DMS53 treated with DMSO at 0.1 percent for 48 hours (cell line): ENCODE measurements at regions not wholly inside any gene's neighbourhood (a gene's known extent, or its start where the extent isn't known, plus 50 kb on each side); places are given as distances from the start of the nearest gene placed in this dataset.
A peak's percentile ranks its signal among the peaks of the same experiment; 100 is the strongest.
"Not testable (repeated sequence)": the region's sequence is repeated elsewhere in the genome, so short reads cannot be mapped to it uniquely, and the experiment has no call there.

Experiments
- DNase-seq: peaks from one replicate; lab custom pipeline; 2025; ENCODE audit not compliant: unreplicated experiment; lab: John Stamatoyannopoulos, UW

- DNase-seq, result no peak
These were observed 114.5 kb downstream of the DACT1 start for GRCh38 chr14:58752289-58752688.

DNA sequence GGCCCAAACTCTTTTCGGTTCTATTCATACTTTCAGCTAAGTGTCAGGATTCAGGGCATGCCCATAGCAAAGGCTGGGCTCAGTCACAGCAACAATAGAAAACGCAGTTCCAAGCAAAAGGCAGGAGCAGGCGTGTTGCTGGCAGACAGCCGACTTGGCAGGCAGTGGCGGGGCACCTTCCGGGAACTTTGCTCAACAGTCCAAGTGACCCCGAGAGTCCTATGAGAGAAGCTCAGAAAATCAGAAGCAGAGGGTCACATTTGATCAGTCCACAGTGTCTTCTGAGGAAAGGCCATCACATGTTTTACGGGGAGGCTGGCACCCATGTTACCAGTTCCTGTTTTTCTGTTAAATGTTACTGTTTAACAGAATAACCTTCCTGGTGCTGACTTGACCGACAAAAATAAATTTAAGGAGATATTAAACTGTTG is 115.0 kb downstream of the DACT1 start:
- DNase-seq, result no peak

DNA sequence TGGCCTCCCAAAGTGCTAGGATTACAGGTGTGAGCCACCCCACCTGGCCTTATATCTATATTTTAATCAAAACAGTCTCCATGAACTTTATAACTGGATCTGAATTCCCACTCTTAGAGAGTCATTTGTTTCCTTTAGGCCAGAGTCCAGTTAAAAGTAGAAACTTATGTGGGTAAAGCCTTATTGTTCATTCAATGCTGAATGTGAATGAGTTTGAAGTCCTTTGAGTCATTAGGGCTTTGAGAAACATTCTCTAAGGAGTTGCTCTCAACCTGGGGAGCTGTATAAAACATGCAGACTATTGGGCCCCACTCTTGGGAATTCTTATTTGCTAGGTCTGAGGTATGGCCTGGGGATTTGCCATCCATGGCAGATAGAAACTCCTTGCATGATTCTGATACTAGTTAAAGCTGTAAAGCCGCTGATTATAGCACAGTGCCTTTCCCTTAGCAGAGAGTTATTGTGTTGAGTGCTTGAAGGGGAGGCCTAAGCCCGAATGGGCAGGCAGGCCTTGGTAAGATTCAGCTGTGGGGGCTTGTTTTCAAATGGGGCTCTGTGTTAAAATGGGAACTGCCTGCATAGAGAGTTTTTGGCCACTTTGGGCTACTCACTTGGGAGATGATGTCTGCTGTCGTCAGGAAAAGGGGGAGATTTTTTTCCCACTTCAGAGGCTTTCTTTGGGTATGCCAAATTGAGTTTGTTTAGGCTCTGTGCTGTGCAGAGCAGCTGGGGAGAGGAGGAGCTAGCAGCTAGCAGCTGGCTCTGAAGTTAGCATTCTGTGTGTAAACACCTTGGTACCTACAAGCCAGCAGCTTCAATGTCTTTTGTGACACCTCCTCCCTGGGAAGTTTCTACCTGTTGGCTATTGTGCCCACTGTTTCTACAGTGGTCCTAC is 117.5 kb downstream of the DACT1 start:
- DNase-seq, result peak; percentile 48

DNA sequence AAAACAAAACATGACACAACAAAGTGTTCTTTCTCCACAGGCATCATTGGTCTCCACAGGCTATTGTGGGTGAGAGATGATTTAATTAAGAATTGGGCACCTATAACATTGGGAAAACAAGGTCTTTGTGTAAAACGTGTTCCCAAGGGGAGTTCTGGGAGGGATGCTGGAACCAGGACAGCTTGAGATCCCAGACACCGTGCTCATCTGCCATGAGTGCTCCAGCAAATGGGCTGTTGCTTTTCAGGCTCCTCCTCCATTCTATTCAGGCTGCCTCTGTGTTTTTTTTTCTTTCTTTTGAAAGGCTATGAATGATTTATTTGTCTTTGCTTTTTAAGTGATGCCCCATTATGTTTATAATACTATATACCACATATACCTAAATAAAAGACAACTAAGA is 122.4 kb downstream of the DACT1 start:
- DNase-seq, result no peak

GRCh38 chr14:58762629-58763028 is 124.9 kb downstream of the DACT1 start:
- DNase-seq, result no peak

DNA sequence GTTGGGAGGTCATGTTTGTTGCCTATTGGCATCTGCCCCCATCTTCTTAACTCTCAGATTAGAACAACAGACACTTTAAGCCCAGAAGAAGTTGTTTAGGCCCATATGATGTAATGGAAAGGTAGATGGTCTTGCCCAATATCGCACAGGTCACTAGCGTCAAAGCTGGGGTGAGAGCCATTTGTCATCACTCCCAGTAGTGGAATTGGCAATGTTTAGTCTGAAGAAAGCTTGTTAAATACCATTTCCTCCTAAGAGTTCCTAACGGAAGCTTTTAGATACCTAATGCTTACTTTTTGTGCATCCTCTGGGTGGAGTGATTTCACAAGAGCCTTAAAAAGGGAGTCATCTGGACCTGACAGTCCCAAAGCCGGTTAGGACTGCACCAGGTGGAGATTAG is 125.4 kb downstream of the DACT1 start:
- DNase-seq, result no peak

- no peak for DNase-seq
These were observed 127.7 kb downstream of the DACT1 start for GRCh38 chr14:58765418-58765831.

DNA sequence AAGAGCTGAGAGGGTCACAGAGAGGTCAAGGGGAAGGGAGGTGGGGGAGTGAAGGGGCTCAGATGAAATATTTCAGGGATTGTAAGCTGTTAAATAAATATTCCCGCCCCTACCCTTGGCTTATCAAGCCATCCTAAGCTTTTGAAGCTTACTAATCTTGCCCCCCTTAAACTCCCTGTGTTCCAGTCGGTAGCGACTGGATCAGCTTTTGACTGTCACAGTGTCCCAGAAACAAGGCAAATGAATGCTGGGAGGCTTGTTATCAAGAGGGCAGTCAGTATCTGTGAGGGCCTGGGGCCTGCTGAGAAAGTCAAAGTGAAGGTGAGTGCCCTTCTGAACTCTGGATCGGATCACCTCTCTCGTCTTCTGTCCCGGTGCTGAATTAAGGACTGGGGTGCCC is 128.1 kb downstream of the DACT1 start:
- no peak for DNase-seq

GRCh38 chr14:58769011-58769643 is 131.4 kb downstream of the DACT1 start:
- no peak for DNase-seq

- DNase-seq, result no peak
These were observed 132.0 kb downstream of the DACT1 start for GRCh38 chr14:58769771-58770170.

GRCh38 chr14:58770491-58770982 is 132.8 kb downstream of the DACT1 start:
- DNase-seq, result no peak

GRCh38 chr14:58771016-58771415 is 133.3 kb downstream of the DACT1 start:
- no peak for DNase-seq

DNA sequence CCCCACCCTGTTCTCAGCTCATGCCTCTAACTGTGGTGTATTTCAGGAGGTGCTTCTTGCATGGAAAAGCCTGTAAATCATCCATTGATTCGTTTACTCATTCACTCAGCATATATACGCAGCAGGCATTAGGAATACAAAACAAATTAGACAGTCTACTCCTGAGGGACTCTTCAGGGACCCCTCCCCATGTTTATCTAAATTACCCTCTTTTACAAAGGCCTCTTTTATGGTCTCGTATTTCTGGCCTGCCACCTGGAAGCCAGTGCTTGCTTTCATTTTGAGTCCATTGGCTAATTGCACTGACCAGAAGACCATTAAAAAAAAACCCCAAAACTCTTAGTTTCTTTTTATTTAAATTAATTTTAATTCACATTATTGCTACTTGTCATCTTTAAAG is 134.4 kb downstream of the DACT1 start:
- DNase-seq, result no peak

DNA sequence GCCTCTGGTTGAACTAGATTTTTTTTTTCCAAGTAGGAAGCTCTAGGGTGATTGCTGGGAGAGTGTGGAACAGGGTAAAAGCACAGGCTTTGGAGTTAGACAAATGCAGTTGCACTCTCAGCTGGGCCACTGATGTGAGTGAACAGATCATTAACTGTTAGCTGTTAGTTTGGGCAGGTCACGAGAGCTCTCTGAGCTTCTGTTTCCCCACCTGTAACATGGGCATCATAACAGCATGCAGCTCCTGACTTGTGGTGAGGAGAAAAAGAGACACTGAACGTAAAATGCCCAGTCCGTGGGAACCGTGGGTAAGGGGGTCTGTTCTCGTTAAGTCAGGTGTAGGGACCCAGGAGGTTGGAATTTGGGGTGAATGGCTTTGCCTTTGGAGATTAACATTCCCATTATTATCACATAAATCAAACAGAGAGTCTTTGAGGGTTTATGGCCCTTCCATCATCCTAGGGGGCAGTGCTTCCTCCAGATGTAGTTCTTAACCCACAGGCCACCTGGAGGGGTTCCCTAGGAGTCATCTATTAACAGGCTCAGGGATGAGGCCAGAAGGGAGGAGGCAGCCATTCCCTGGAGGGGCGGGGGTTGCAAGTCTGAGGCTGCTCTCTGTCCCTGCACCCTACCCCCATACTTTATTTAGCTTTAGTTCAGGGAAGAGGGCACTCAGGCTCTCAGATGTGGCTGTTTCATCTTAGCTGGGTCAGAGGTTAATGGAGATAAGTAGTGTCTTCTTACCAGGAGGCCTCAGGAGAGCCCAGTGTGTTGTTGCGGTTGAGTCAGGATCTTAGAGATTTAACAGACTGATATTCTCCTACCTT is 135.2 kb downstream of the DACT1 start:
- no peak for DNase-seq

DNA sequence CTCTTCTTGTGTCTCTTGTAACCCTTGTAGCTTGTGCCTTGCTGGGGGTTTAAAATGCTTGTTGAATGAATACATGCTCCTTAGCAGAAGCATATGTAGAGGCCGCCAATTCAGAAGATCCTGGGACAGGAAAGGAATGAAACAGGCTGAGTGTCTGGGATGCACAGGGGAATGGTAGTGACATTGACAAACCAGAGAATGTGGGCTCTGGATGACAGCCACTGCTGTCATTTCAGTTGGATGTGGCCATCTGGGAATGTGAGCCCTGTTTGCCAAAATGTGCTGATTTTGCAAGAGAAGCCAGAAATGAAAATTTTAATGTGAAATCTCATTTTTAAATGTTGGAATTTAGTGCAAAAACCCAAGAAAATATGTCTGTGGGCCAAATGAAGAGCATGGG is 136.8 kb downstream of the DACT1 start:
- no peak for DNase-seq

DNA sequence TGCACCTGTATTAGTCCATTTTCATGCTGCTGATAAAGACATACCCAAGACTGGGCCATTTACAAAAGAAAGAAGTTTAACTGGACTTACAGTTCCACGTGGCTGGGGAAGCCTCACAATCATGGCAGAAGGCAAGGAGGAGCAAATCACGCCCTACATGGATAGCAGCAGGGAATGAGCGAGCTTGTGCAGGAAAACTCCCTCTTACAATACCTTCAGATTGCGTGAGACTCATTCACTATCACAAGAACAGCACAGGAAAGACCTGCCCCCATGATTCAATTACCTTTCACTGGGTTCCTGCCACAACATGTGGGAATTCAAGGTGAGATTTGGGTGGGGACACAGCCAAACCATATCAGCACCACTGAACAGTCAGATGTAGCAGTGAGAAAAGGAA is 137.4 kb downstream of the DACT1 start:
- not testable (repeated sequence) for DNase-seq

GRCh38 chr14:58776516-58776915 is 138.8 kb downstream of the DACT1 start:
- DNase-seq, result no peak

- no peak for DNase-seq
These were observed 139.8 kb downstream of the DACT1 start for GRCh38 chr14:58777541-58777979.

GRCh38 chr14:58778202-58778601 is 140.4 kb downstream of the DACT1 start:
- DNase-seq, result no peak

DNA sequence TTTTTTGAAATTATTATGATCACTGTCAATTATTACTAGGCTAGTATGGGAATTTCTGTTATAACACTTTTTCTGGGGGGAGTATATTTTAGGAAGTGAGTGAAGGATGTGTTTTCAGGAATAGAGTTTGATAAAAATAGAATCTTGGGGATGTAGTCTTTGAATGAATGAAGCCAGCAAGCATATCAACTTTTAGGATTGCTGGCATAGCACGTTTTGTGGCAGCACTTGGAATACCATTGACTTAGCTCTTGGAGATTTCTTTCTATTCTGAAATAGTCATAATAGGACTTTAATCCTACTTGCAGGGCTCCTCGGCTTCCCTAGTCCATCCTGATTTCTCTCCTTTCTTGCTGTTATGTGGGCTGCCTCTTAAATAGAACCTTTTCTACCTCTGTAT is 141.6 kb downstream of the DACT1 start:
- DNase-seq, result no peak

DNA sequence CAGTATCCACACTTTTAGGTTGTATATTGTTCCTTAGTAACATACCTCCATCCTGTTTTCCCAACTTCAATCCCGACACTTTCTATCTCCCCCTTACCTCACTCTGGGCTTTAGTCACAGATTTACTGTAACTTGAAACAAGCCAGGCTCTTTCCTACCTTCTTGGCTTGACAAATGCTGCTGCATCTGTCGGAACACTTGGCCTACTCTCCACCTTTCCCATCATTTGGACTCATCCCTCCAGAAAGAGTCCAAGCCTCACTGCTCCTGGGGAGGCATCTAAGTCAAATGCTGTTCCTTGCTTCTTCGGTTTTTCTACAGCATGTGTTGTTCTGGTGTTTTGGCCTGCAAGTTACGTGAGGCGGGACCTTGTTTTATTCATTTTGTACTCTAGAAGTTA is 142.4 kb downstream of the DACT1 start:
- no peak for DNase-seq
